GM12878 (cell line): ENCODE measurements at regions not wholly inside any gene's neighbourhood (a gene's known extent, or its start where the extent isn't known, plus 50 kb on each side); places are given as distances from the start of the nearest gene placed in this dataset.

ENCODE experiments used
- ASH2L ChIP-seq: fragments of 300-600, 200-600 bp; sonication (generic); IDR thresholded peaks from 2 replicates; pipeline ENCODE4 v1.6.1; 2017; ENCODE audit warnings: low read depth, mild to moderate bottlenecking, borderline replicate concordance
- BCL11A ChIP-seq: IDR thresholded peaks from 2 replicates; pipeline ENCODE4 v1.6.1; 2011; ENCODE audit warnings: low read depth, low read length
- EZH2 ChIP-seq: IDR thresholded peaks from 2 replicates; pipeline ENCODE4 v1.6.1; 2012; ENCODE audit warnings: low read depth, mild to moderate bottlenecking, control low read depth, inconsistent platforms, low read length, borderline replicate concordance; ENCODE audit not compliant: control insufficient read depth
- JUNB ChIP-seq: IDR thresholded peaks from 2 replicates; pipeline ENCODE4 v1.6.1; 2016; ENCODE audit warnings: antibody characterized with exemption, mild to moderate bottlenecking
- POLR2A ChIP-seq: IDR thresholded peaks from 2 replicates; pipeline ENCODE4 v1.6.1; 2011; ENCODE audit warnings: low read depth, mild to moderate bottlenecking, low read length
- POLR2AphosphoS5 ChIP-seq: IDR thresholded peaks from 2 replicates; pipeline ENCODE4 v1.6.1; 2011; ENCODE audit warnings: mild to moderate bottlenecking, low read length, inconsistent platforms
- TAF1 ChIP-seq: IDR thresholded peaks from 2 replicates; pipeline ENCODE4 v1.6.1; 2011; ENCODE audit warnings: mild to moderate bottlenecking, low read depth, low read length, borderline replicate concordance
- TCF7 ChIP-seq: IDR thresholded peaks from 2 replicates; pipeline ENCODE4 v1.6.1; 2014; ENCODE audit warnings: antibody characterized with exemption, borderline replicate concordance
- ZNF274 ChIP-seq: IDR thresholded peaks from one replicate; pipeline ENCODE4 v1.8.0; 2011; ENCODE audit not compliant: insufficient read length, insufficient read depth
- TF ChIP-seq, protein P1 (sequence below): fragments of 450-650 bp; IDR thresholded peaks from 2 replicates; pipeline ENCODE4 v1.6.1; 2017; ENCODE audit warnings: mild to moderate bottlenecking, low read depth, inconsistent platforms; ENCODE audit not compliant: poor library complexity, severe bottlenecking
- TF ChIP-seq, protein P2 (sequence below), 3 experiments: IDR thresholded peaks in 2 of 3; conservative IDR thresholded peaks in 1 of 3; 2 replicates each; pipeline ENCODE4 v1.5.1; 2011; ENCODE audit warnings: low read depth in 3 of 3, low read length in 3 of 3, mild to moderate bottlenecking in 3 of 3, control low read depth in 2 of 3, moderate library complexity in 2 of 3, inconsistent platforms in 1 of 3, mixed read lengths in 1 of 3; ENCODE audit not compliant: control insufficient read depth in 2 of 3, insufficient read depth in 1 of 3; ENCODE audit errors: extremely low read depth in 1 of 3

DNA sequence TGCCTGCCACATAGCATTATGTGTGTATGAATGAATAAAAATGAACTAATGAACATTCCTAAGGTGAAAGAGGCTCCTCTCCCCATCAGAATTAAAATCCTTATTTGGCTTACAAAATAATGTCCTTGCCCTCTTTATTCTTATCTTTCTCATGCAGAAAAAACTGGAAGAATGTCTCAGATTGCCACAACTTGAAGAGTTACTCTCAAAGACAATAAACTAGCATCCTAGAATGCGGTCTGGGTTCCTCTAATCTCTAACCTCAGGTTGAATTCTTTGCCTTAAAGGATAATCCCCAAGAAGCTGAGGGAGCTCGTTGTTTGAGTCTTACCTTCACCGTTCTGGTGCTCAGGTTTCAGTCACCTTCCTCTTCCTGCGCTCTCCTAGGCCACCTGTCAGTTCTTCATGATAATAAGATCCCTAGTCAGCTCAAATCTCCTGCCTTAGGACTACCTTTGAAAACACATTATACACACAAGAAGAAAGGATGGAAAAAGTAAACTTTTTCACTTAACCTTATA is 147.1 kb downstream of the PHLDA1 start:
- TF ChIP-seq, protein P1, sequence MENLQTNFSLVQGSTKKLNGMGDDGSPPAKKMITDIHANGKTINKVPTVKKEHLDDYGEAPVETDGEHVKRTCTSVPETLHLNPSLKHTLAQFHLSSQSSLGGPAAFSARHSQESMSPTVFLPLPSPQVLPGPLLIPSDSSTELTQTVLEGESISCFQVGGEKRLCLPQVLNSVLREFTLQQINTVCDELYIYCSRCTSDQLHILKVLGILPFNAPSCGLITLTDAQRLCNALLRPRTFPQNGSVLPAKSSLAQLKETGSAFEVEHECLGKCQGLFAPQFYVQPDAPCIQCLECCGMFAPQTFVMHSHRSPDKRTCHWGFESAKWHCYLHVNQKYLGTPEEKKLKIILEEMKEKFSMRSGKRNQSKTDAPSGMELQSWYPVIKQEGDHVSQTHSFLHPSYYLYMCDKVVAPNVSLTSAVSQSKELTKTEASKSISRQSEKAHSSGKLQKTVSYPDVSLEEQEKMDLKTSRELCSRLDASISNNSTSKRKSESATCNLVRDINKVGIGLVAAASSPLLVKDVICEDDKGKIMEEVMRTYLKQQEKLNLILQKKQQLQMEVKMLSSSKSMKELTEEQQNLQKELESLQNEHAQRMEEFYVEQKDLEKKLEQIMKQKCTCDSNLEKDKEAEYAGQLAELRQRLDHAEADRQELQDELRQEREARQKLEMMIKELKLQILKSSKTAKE: no peak
- no peak for TF ChIP-seq TCF7
- no peak for TF ChIP-seq BCL11A
- no peak for TF ChIP-seq JUNB
- TF ChIP-seq ZNF274: no peak
- TF ChIP-seq, protein P2, sequence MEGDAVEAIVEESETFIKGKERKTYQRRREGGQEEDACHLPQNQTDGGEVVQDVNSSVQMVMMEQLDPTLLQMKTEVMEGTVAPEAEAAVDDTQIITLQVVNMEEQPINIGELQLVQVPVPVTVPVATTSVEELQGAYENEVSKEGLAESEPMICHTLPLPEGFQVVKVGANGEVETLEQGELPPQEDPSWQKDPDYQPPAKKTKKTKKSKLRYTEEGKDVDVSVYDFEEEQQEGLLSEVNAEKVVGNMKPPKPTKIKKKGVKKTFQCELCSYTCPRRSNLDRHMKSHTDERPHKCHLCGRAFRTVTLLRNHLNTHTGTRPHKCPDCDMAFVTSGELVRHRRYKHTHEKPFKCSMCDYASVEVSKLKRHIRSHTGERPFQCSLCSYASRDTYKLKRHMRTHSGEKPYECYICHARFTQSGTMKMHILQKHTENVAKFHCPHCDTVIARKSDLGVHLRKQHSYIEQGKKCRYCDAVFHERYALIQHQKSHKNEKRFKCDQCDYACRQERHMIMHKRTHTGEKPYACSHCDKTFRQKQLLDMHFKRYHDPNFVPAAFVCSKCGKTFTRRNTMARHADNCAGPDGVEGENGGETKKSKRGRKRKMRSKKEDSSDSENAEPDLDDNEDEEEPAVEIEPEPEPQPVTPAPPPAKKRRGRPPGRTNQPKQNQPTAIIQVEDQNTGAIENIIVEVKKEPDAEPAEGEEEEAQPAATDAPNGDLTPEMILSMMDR (IDR thresholded peaks at IDR 0.05 in 2 of 3, conservative IDR thresholded peaks at IDR 0.05 in 1 of 3; ENCODE audit: control insufficient read depth in 2 of 3, extremely low read depth in 1 of 3, insufficient read depth in 1 of 3, low read depth in 3 of 3, low read length in 3 of 3): no peak
- TF ChIP-seq POLR2AphosphoS5: no peak
- TF ChIP-seq ASH2L: no peak
- TF ChIP-seq POLR2A: no peak
- TF ChIP-seq TAF1: no peak
- no peak for TF ChIP-seq EZH2
